ENCODE measurements at regions not wholly inside any gene's neighbourhood (a gene's known extent, or its start where the extent isn't known, plus 50 kb on each side); places are given as distances from the start of the nearest gene placed in this dataset.

DNA sequence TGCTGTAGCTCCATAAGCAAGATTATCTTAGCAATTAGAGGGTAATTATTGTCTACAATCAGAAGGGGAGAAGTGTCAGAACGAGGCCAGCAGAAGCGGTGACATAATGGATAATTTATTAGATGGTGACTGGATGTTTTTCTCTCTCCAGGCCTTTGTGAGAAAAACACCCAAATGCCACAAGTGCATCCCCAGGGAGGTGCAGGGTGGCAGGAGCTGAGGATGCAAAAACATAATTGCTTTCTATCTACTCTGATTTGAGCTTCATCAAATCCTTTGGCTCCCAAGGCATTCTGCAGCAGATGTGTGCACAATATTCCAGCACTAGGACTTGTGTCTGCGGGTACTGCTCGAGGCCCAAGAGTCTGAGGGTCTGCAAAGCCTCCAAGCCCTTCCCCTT lies 220.1 kb upstream of the SERP2 start:
- in situ Hi-C loops (cut with HindIII; ENCODE audit: low sequenced_read_pairs) = no loop called here
- DNase-seq (ENCODE audit: low read depth, low spot score) = no peak
- TF ChIP-seq, protein P1, sequence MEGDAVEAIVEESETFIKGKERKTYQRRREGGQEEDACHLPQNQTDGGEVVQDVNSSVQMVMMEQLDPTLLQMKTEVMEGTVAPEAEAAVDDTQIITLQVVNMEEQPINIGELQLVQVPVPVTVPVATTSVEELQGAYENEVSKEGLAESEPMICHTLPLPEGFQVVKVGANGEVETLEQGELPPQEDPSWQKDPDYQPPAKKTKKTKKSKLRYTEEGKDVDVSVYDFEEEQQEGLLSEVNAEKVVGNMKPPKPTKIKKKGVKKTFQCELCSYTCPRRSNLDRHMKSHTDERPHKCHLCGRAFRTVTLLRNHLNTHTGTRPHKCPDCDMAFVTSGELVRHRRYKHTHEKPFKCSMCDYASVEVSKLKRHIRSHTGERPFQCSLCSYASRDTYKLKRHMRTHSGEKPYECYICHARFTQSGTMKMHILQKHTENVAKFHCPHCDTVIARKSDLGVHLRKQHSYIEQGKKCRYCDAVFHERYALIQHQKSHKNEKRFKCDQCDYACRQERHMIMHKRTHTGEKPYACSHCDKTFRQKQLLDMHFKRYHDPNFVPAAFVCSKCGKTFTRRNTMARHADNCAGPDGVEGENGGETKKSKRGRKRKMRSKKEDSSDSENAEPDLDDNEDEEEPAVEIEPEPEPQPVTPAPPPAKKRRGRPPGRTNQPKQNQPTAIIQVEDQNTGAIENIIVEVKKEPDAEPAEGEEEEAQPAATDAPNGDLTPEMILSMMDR (IDR thresholded peaks at IDR 0.05; ENCODE audit: low read depth, low read length) = no peak

DNA sequence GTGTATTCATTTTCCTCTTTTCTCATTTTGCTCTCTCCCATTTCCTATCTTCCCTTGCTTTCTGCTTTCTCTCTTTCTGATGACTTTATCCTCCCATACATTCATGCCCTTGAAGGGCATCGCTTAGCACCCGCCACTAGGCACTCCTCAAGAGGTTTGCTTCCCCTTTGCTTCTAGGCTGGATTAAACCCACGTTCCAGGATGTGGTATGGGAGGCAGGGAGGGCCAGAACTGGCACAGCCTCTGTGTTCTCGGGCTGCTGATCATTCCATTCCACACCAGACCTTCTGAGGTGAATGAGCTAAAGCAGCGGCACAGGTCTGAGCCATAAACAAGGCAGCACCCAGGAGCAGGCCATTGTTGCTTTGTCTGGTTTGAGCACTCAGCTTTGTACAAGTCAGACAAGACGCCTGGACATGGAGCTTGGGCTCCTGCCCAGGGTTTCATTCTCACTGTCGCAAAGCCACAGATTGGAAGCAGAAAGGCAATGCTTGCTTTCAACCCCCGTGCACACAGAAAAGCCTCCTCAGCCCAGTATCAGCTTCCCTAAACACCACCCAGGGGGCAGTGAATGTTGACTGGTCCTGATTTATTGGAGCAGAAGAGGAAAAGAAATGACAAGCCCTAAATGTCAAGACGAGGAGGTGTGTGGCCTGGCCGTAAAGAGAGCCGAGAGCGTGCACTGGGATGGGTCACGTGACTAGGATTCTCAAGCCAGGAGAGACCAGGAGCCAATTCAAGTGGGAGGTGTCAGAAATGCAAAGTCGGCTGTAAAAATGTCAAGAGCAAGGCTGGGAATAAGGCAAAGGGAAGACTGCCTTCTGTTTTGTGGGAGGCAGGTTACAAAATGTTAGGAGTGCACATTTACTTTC lies 218.0 kb upstream of the SERP2 start:
- in situ Hi-C loops (cut with HindIII; ENCODE audit: low sequenced_read_pairs) = no loop called here
- no peak overlapping the region for H3K4me3 ChIP-seq (ENCODE audit: low read depth, low read length)
- peak; percentile 39 for DNase-seq (ENCODE audit: low read depth, low spot score)
- TF ChIP-seq, protein P1 (IDR thresholded peaks at IDR 0.05; ENCODE audit: low read depth, low read length) = no peak

More for the DNA sequence above, 220.1 kb upstream of the SERP2 start:
- no peak overlapping the region for H3K4me3 ChIP-seq (ENCODE audit: low read depth, low read length)

DNA sequence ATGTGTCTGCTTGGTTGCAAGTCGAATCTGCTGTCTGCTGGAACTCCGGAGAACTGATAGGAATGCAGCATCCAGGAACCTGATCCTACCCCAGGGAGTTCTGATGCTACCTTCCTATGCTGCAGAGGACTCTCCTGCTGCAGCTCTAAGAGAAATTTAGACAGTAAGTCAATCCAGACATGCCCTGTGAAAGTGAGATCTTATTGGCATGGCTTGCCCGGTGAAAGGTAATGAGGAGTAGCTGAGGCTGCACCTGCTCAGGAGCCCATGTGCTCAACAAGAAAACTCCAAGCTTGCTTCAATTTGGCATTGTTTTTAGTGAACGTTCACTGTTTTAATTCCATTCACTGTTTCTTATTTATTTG lies 217.3 kb upstream of the SERP2 start:
- no peak overlapping the region for H3K4me3 ChIP-seq (ENCODE audit: low read depth, low read length)
- DNase-seq (ENCODE audit: low read depth, low spot score) = no peak
- in situ Hi-C loops (cut with HindIII; ENCODE audit: low sequenced_read_pairs) = no loop called here
- TF ChIP-seq, protein P1 (IDR thresholded peaks at IDR 0.05; ENCODE audit: low read depth, low read length) = no peak

DNA sequence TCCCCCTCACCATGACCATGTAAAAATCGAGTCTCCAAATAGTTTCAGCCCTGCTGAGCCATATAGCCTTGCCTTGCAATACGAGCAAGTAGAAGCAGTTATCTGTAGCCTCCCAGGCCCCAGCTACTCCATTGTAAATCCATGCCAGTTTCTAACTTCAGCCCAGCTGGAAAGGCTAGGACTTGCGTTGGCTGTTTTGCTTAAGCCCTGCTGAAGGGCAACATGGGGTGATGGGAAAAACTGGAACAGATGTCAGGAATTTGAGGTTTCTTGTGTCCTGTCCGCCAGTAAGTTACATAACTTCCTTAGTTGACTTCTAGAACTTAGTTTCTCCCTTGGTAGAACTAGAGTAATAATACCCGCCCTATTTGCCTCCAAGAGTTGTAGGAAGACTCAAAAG lies 216.0 kb upstream of the SERP2 start:
- no peak overlapping the region for H3K4me3 ChIP-seq (ENCODE audit: low read depth, low read length)
- no peak for DNase-seq (ENCODE audit: low read depth, low spot score)
- TF ChIP-seq, protein P1 (IDR thresholded peaks at IDR 0.05; ENCODE audit: low read depth, low read length) = no peak
- in situ Hi-C loops (cut with HindIII; ENCODE audit: low sequenced_read_pairs) = no loop called here

DNA sequence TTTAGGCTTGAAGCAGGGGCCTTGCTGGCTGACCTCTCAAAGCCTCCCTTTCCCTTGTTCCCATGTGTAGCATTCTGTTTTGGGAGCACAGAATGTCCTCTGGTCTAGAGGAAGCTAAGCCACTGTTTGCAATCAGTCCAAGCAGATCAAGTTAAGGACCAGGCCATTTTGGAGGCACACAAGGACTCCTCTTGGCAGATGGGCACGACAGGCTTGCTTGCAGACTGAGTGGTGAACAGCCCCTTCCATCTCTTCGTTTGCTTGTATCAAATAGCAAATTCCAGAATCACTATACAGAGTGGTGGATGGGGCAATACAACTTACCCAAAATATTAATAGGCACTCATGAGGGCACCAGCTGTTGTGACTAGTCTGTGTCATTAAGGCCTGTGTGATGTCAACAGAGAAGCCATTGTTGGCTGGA lies 215.5 kb upstream of the SERP2 start:
- TF ChIP-seq, protein P1 (IDR thresholded peaks at IDR 0.05; ENCODE audit: low read depth, low read length) = no peak
- no peak overlapping the region for H3K4me3 ChIP-seq (ENCODE audit: low read depth, low read length)
- no peak for DNase-seq (ENCODE audit: low read depth, low spot score)
- in situ Hi-C loops (cut with HindIII; ENCODE audit: low sequenced_read_pairs) = no loop called here

DNA sequence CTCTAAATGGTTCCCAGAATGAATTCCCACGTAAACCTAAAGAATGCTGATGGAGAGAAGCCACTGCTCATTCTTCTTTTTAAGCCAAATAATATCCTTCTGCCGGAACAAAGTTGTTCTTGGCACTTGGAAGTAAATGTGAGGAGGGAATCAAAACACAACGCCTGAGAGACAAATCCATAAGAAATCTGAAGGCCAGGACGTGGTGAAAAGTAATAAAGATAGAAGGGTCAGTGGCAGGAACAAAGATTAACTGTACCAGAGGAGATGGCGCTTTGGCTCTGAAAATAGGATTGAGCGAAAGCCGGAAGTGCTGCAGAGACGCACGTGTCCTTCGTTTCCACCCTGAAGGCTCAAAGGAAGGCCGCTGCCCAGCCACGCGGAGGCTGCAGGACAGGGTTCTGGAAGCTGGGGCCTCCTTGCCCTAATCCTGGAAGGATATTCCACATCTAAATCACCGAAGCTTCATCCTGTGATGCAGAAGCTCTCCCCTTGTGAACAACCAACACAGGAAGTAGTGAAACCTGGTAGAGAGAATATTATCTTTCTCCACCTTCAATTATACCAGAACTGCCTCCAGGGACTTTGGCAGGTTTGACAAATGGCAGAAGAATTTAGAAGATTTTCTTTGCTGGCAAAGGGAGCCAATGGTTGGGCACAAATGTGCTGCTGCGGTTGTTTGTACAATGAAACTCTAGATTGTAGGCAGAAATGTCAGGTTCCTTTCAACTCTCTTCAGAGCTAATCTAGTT lies 214.6 kb upstream of the SERP2 start:
- TF ChIP-seq, protein P1 (IDR thresholded peaks at IDR 0.05; ENCODE audit: low read depth, low read length) = no peak
- in situ Hi-C loops (cut with HindIII; ENCODE audit: low sequenced_read_pairs) = no loop called here
- DNase-seq (ENCODE audit: low read depth, low spot score) = no peak
- no peak overlapping the region for H3K4me3 ChIP-seq (ENCODE audit: low read depth, low read length)

All from astrocyte of the spinal cord (primary cell).